ENCODE measurements at regions not wholly inside any gene's neighbourhood (a gene's known extent, or its start where the extent isn't known, plus 50 kb on each side); places are given as distances from the start of the nearest gene placed in this dataset.
"Not testable (repeated sequence)": the region's sequence is repeated elsewhere in the genome, so short reads cannot be mapped to it uniquely, and the experiment has no call there.

- no peak for DNase-seq (ENCODE audit: low read depth in 2 of 2)
These were observed 181.9 kb upstream of the DTNA start for GRCh38 chr18:34528177-34528576.

- DNase-seq (ENCODE audit: low read depth in 2 of 2), result no peak
These were observed 180.5 kb upstream of the DTNA start for GRCh38 chr18:34529358-34530335.

GRCh38 chr18:34531110-34531509 lies 179.0 kb upstream of the DTNA start:
- DNase-seq (ENCODE audit: low read depth in 2 of 2), result no peak

GRCh38 chr18:34534642-34535041 lies 175.5 kb upstream of the DTNA start:
- DNase-seq (ENCODE audit: low read depth in 2 of 2), result not testable (repeated sequence)

- no peak for DNase-seq (ENCODE audit: low read depth in 2 of 2)
These were observed 169.2 kb upstream of the DTNA start for GRCh38 chr18:34540897-34541296.

- no peak for DNase-seq (ENCODE audit: low read depth in 2 of 2)
These were observed 167.5 kb upstream of the DTNA start for GRCh38 chr18:34542625-34543024.

GRCh38 chr18:34543356-34543755 lies 166.7 kb upstream of the DTNA start:
- no peak for DNase-seq (ENCODE audit: low read depth in 2 of 2)

GRCh38 chr18:34543945-34544344 lies 166.2 kb upstream of the DTNA start:
- DNase-seq (ENCODE audit: low read depth in 2 of 2), result no peak

- no peak for DNase-seq (ENCODE audit: low read depth in 2 of 2)
These were observed 165.2 kb upstream of the DTNA start for GRCh38 chr18:34544930-34545329.

- no peak for DNase-seq (ENCODE audit: low read depth in 2 of 2)
These were observed 161.8 kb upstream of the DTNA start for GRCh38 chr18:34548120-34548972.

- no peak for DNase-seq (ENCODE audit: low read depth in 2 of 2)
These were observed 161.2 kb upstream of the DTNA start for GRCh38 chr18:34548973-34549294.

- no peak for DNase-seq (ENCODE audit: low read depth in 2 of 2)
These were observed 160.7 kb upstream of the DTNA start for GRCh38 chr18:34549367-34549766.

GRCh38 chr18:34550156-34550555 lies 159.9 kb upstream of the DTNA start:
- no peak for DNase-seq (ENCODE audit: low read depth in 2 of 2)

GRCh38 chr18:34550902-34551301 lies 159.2 kb upstream of the DTNA start:
- DNase-seq (ENCODE audit: low read depth in 2 of 2), result no peak

- DNase-seq (ENCODE audit: low read depth in 2 of 2), result no peak
These were observed 158.3 kb upstream of the DTNA start for GRCh38 chr18:34551824-34552223.

GRCh38 chr18:34562252-34562870 lies 147.7 kb upstream of the DTNA start:
- DNase-seq (ENCODE audit: low read depth in 2 of 2), result no peak

- no peak for DNase-seq (ENCODE audit: low read depth in 2 of 2)
These were observed 142.2 kb upstream of the DTNA start for GRCh38 chr18:34567857-34568256.

- no peak for DNase-seq (ENCODE audit: low read depth in 2 of 2)
These were observed 133.5 kb upstream of the DTNA start for GRCh38 chr18:34576622-34577021.

- no peak for DNase-seq (ENCODE audit: low read depth in 2 of 2)
These were observed 126.2 kb upstream of the DTNA start for GRCh38 chr18:34583895-34584294.

GRCh38 chr18:34590503-34590902 lies 119.6 kb upstream of the DTNA start:
- no peak for DNase-seq (ENCODE audit: low read depth in 2 of 2)

- no peak for DNase-seq (ENCODE audit: low read depth in 2 of 2)
These were observed 118.1 kb upstream of the DTNA start for GRCh38 chr18:34591920-34592444.

- no peak for DNase-seq (ENCODE audit: low read depth in 2 of 2)
These were observed 117.6 kb upstream of the DTNA start for GRCh38 chr18:34592481-34592880.

All from dermis microvascular lymphatic vessel endothelial cell (primary cell).